Calu3 (cell line): ENCODE measurements at regions not wholly inside any gene's neighbourhood (a gene's known extent, or its start where the extent isn't known, plus 50 kb on each side); places are given as distances from the start of the nearest gene placed in this dataset.

Experiments used
- BruUV-seq: library from RNA; stranded (reverse); fragments of 400-500 nt; replicated peaks from 2 replicates; lab custom pipeline; 2021; lab: Mats Ljungman, UMichigan
- CTCF ChIA-PET: fragments of 300-600 bp; sonication (Branson Sonifier 250); formaldehyde crosslinking; loops from one replicate; lab custom pipeline; 2022; ENCODE audit warnings: antibody characterized with exemption; lab: Charles Lee
- DNase-seq: peaks from one replicate; pipeline ENCODE4 v3.0.0; 2022
- H3K27ac Mint-ChIP-seq: one replicate; pipeline ENCODE4 v1.8.0; 2022; ENCODE audit warnings: mixed read lengths; ENCODE audit not compliant: unreplicated experiment
- H3K27me3 Mint-ChIP-seq: one replicate; pipeline ENCODE4 v1.8.0; 2022; ENCODE audit warnings: mixed read lengths; ENCODE audit not compliant: unreplicated experiment
- H3K36me3 Mint-ChIP-seq: one replicate; pipeline ENCODE4 v1.8.0; 2022; ENCODE audit warnings: mild to moderate bottlenecking, moderate library complexity, mixed read lengths; ENCODE audit not compliant: insufficient read depth, unreplicated experiment
- H3K4me1 Mint-ChIP-seq: one replicate; pipeline ENCODE4 v1.8.0; 2022; ENCODE audit warnings: mild to moderate bottlenecking, low read depth, mixed read lengths; ENCODE audit not compliant: unreplicated experiment
- H3K4me3 Mint-ChIP-seq: one replicate; pipeline ENCODE4 v1.8.0; 2022; ENCODE audit warnings: mild to moderate bottlenecking, low read depth, moderate library complexity, mixed read lengths; ENCODE audit not compliant: unreplicated experiment
- H3K9me3 Mint-ChIP-seq: one replicate; pipeline ENCODE4 v1.8.0; 2022; ENCODE audit warnings: low read depth, mixed read lengths; ENCODE audit not compliant: unreplicated experiment
- intact Hi-C: fragments of 100-400 bp; cut with micrococcal nuclease; formaldehyde crosslinking; loops from one replicate; pipeline ENCODE4 v1.10.0; 2022; ENCODE audit not compliant: unreplicated experiment
- TF ChIP-seq, protein P1 (sequence below): fragments of 200-600 bp; IDR thresholded peaks from one replicate; pipeline ENCODE4 v1.8.0; 2022; ENCODE audit warnings: antibody characterized with exemption; ENCODE audit not compliant: unreplicated experiment

DNA sequence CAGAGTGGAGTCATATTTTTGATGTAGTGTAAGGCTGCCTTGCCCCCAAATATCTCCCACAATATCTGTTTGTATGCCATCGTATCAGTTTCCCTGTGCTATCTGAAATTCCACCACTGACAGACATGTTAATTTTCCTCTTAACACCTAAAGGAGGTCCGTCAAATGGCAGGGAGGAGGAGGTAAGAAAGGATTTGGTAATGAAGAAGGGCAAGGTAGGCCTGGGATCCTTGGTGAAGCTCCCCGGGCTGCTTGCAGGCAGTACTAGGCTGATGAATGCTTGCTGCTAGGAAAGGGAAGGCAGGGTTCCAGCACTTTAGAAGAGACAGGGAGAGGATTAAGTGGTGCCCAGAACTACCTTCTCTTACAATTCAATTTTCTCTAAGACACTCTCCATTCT, 402.4 kb upstream of the ZP4 start:
- TF ChIP-seq, protein P1, sequence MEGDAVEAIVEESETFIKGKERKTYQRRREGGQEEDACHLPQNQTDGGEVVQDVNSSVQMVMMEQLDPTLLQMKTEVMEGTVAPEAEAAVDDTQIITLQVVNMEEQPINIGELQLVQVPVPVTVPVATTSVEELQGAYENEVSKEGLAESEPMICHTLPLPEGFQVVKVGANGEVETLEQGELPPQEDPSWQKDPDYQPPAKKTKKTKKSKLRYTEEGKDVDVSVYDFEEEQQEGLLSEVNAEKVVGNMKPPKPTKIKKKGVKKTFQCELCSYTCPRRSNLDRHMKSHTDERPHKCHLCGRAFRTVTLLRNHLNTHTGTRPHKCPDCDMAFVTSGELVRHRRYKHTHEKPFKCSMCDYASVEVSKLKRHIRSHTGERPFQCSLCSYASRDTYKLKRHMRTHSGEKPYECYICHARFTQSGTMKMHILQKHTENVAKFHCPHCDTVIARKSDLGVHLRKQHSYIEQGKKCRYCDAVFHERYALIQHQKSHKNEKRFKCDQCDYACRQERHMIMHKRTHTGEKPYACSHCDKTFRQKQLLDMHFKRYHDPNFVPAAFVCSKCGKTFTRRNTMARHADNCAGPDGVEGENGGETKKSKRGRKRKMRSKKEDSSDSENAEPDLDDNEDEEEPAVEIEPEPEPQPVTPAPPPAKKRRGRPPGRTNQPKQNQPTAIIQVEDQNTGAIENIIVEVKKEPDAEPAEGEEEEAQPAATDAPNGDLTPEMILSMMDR: no peak
- CTCF ChIA-PET: no interaction called here
- H3K4me3 Mint-ChIP-seq: no peak overlapping the region
- H3K36me3 Mint-ChIP-seq: no peaks in the 10 kb centered on the region
- intact Hi-C loops: no loop called here
- no peak for DNase-seq
- no peaks in the 10 kb centered on the region for H3K4me1 Mint-ChIP-seq
- BruUV-seq: no TSS peak
- no peaks in the 10 kb centered on the region for H3K27me3 Mint-ChIP-seq
- peaks cover 9% of the 10 kb centered on the region for H3K9me3 Mint-ChIP-seq
- no peak overlapping the region for H3K27ac Mint-ChIP-seq

- Mint-ChIP-seq H3K4me1 (no peaks in the 10 kb centered on the region), H3K27me3 (no peaks in the 10 kb centered on the region), H3K36me3 (no peaks in the 10 kb centered on the region), H3K27ac (no peak overlapping the region), H3K9me3 (peaks cover 6% of the 10 kb centered on the region), H3K4me3 (no peak overlapping the region)
- no peak for DNase-seq
- intact Hi-C loops: no loop called here
- BruUV-seq: no TSS peak
- TF ChIP-seq, protein P1: no peak
- CTCF ChIA-PET: interaction anchor here (0.6 kb wide), 1 partner anchor 1022 kb away, joined by 4 read pairs; no protein-coding TSS in a partner anchor
These were observed 390.7 kb upstream of the ZP4 start for GRCh38 chr1:238281418-238281817.

- no peak overlapping the region for H3K4me3 Mint-ChIP-seq
- intact Hi-C loops: no loop called here
- H3K27me3 Mint-ChIP-seq: no peaks in the 10 kb centered on the region
- H3K4me1 Mint-ChIP-seq: no peaks in the 10 kb centered on the region
- H3K27ac Mint-ChIP-seq: no peak overlapping the region
- H3K36me3 Mint-ChIP-seq: no peaks in the 10 kb centered on the region
- no peak for DNase-seq
- CTCF ChIA-PET: no interaction called here
- H3K9me3 Mint-ChIP-seq: peaks cover 15% of the 10 kb centered on the region
- no TSS peak for BruUV-seq
- TF ChIP-seq, protein P1: no peak
These were observed 389.1 kb upstream of the ZP4 start for GRCh38 chr1:238279694-238280380.

GRCh38 chr1:238272145-238272544, 381.4 kb upstream of the ZP4 start:
- H3K4me3 Mint-ChIP-seq: no peak overlapping the region
- TF ChIP-seq, protein P1: no peak
- no peak for DNase-seq
- no peaks in the 10 kb centered on the region for H3K27me3 Mint-ChIP-seq
- H3K27ac Mint-ChIP-seq: no peak overlapping the region
- intact Hi-C loops: no loop called here
- no peaks in the 10 kb centered on the region for H3K36me3 Mint-ChIP-seq
- CTCF ChIA-PET: no interaction called here
- peaks cover 15% of the 10 kb centered on the region for H3K9me3 Mint-ChIP-seq
- no TSS peak for BruUV-seq
- no peaks in the 10 kb centered on the region for H3K4me1 Mint-ChIP-seq
